ENCODE measurements at regions not wholly inside any gene's neighbourhood (a gene's known extent, or its start where the extent isn't known, plus 50 kb on each side); places are given as distances from the start of the nearest gene placed in this dataset.
A peak's percentile ranks its signal among the peaks of the same experiment; 100 is the strongest.

- intact Hi-C loops (cut with DNase I): no loop called here
- no peak for DNase-seq
These were observed 219.0 kb upstream of the NAV2 start for GRCh38 chr11:19493446-19494213.

GRCh38 chr11:19482319-19483100 lies 230.1 kb upstream of the NAV2 start:
- intact Hi-C loops (cut with DNase I): no loop called here
- DNase-seq: no peak

- DNase-seq: no peak
- intact Hi-C loops (cut with DNase I): no loop called here
These were observed 232.1 kb upstream of the NAV2 start for GRCh38 chr11:19480540-19480939.

- DNase-seq: no peak
- intact Hi-C loops (cut with DNase I): no loop called here
These were observed 233.7 kb upstream of the NAV2 start for GRCh38 chr11:19478891-19479290.

GRCh38 chr11:19474954-19475721 lies 234.4 kb upstream of the E2F8 start:
- DNase-seq: peak in 9 of 10 donors; percentile 38 to 94 (median 51)
- intact Hi-C loops (cut with DNase I): no loop called here

GRCh38 chr11:19474211-19474610 lies 233.5 kb upstream of the E2F8 start:
- DNase-seq: no peak
- intact Hi-C loops (cut with DNase I): no loop called here

- no peak for DNase-seq
- intact Hi-C loops (cut with DNase I): no loop called here
These were observed 231.9 kb upstream of the E2F8 start for GRCh38 chr11:19472679-19473078.

- DNase-seq: no peak
- intact Hi-C loops (cut with DNase I): no loop called here
These were observed 227.2 kb upstream of the E2F8 start for GRCh38 chr11:19467904-19468303.

- DNase-seq: peak in 1 of 10 donors; percentile 57
- intact Hi-C loops (cut with DNase I): no loop called here
These were observed 225.6 kb upstream of the E2F8 start for GRCh38 chr11:19466314-19466713.

GRCh38 chr11:19463976-19464375 lies 223.2 kb upstream of the E2F8 start:
- intact Hi-C loops (cut with DNase I): no loop called here
- DNase-seq: no peak

GRCh38 chr11:19460718-19461405 lies 220.1 kb upstream of the E2F8 start:
- peak in 1 of 10 donors; percentile 17 for DNase-seq
- intact Hi-C loops (cut with DNase I): no loop called here

GRCh38 chr11:19459240-19459639 lies 218.5 kb upstream of the E2F8 start:
- no peak for DNase-seq
- intact Hi-C loops (cut with DNase I): no loop called here

GRCh38 chr11:19458721-19459120 lies 218.0 kb upstream of the E2F8 start:
- peak in 1 of 10 donors; percentile 46 for DNase-seq
- intact Hi-C loops (cut with DNase I): no loop called here

GRCh38 chr11:19458231-19458630 lies 217.5 kb upstream of the E2F8 start:
- peak in 1 of 10 donors; percentile 64 for DNase-seq
- intact Hi-C loops (cut with DNase I): no loop called here

GRCh38 chr11:19455731-19456130 lies 215.0 kb upstream of the E2F8 start:
- no peak for DNase-seq
- intact Hi-C loops (cut with DNase I): no loop called here

GRCh38 chr11:19453651-19454257 lies 213.0 kb upstream of the E2F8 start:
- no peak for DNase-seq
- intact Hi-C loops (cut with DNase I): no loop called here

GRCh38 chr11:19451609-19452008 lies 210.9 kb upstream of the E2F8 start:
- intact Hi-C loops (cut with DNase I): no loop called here
- no peak for DNase-seq

GRCh38 chr11:19450282-19450681 lies 209.5 kb upstream of the E2F8 start:
- intact Hi-C loops (cut with DNase I): no loop called here
- DNase-seq: no peak

- intact Hi-C loops (cut with DNase I): no loop called here
These were observed 207.9 kb upstream of the E2F8 start for GRCh38 chr11:19448651-19449050.

GRCh38 chr11:19447150-19447566 lies 206.4 kb upstream of the E2F8 start:
- no peak for DNase-seq
- intact Hi-C loops (cut with DNase I): no loop called here

More at GRCh38 chr11:19448651-19449050, 207.9 kb upstream of the E2F8 start:
- no peak for DNase-seq

Data from posterior cingulate gyrus (tissue), 11 donors.